ENCODE measurements at regions not wholly inside any gene's neighbourhood (a gene's known extent, or its start where the extent isn't known, plus 50 kb on each side); places are given as distances from the start of the nearest gene placed in this dataset.

DNA sequence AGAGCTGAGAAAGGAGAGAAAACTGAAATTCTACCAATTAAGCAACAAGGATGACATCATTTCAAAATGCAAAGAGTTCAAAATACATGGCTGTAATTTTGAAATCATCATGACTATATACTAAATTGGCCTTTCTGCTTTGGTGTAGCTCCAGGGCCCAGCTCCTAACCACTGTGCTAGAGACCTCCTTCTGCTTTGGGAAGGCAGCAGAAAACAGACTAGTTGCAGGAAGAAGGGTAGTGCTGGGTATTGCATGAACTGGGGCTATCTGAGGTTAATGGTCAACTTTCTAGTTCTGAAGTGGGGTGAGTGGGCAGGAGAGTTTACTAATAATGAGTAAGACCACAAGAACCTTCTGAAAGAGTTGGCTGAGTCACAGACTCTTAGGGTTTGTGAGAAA lies 66.2 kb downstream of the PTGER2 start:
- peak; percentile 74 for DNase-seq (ENCODE audit: low read depth)
